ENCODE measurements at regions not wholly inside any gene's neighbourhood (a gene's known extent, or its start where the extent isn't known, plus 50 kb on each side); places are given as distances from the start of the nearest gene placed in this dataset.
A peak's percentile ranks its signal among the peaks of the same experiment; 100 is the strongest.

DNA sequence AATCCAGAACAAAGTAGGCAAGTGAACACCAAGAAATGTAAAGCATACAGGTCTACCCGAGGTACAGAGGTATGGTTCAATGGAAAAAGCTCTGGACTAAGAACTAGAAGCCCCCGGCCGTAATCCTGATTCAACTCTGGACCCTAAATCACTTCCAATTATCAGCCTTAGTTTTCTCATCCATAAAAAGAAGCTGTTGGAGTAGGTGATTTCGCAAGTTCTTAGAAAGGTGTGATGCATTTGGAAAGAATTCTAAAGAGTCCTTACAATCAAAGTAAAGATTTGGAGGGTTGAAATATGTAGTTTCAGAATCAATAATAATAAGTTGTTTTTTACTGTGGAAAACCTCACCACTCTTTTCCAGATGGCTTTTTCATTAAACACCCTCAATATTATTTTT is 622.1 kb upstream of the ID2 start:
- DNase-seq, result no peak

DNA sequence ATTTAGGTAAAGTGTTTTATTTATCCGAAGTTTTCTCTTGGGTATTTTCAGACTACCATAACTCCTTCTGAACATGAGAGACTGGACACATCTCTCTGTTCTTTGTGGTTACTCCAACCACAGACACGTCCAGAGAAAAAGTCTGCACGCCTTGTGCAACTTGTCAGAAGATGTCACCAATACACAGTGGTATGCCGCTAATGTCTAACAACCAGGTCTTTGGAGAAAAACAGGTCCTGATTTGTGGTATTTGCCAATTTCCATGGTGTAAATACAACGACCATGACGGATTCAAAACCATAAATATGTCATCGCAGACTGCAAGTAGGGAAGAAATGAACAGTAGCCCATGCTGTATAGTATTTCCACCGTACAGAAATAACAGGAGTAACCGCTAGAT is 620.6 kb upstream of the ID2 start:
- no peak for DNase-seq

DNA sequence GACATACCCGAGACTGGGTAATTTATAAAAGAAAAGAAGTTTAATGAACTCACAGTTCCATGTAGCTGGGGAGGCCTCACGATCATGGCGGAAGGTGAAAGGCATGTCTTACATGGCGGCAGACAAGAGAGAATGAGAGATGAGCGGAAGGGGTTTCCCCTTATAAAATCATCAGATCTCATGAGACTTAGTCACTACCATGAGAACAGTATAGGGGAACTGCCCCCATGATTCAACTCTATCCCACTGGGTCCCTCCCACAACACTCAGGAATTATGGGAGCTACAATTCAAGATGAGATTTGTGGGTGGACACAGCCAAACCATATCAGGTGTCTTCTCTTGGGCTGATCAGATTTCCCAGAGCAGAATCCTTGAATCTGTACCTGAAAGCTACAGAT is 617.3 kb upstream of the ID2 start:
- DNase-seq, result no peak

DNA sequence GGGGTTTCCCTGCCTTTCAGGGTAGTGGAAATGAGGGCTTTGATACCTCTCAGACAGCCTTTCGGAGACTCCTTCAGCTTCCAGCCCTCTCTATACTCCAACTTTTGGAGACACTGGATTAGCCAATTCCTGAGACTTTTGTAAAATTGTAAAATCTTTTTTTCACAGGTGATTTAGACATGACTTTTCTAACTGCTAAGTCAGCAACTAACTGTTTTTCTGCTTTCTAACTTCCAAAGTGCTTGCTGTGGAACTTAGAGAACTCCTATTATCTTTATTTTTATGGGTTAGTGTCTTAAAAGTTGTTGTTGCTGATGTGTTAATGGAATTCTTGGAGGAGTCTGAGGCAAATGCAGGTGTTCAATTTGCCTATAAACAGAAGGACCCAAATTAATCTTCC is 616.7 kb upstream of the ID2 start:
- no peak for DNase-seq

DNA sequence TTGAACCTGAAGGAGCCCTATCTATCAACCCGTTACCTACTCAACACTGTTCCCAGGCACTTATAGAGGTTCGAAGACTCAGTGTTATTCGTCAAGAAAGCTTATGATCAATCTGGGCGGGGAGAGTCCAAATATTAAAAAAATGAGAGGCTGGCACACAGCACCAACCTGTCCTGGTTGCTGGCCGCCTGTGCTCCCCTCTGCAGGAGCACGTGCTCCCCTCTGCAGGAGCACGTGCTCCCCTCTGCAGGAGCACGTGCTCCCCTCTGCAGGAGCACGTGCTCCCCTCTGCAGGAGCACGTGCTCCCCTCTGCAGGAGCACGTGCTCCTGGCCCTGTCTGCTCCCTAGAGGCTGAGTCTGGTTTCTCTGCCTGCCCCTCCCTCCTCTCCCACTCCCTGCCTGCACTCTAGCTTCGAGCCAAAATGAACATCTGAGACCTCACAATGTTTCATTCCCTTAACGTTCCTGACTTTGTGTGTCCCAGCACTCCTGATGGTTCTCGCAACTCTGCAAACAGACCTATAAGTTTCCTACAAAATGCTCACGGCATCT is 614.0 kb upstream of the ID2 start:
- DNase-seq, result no peak

DNA sequence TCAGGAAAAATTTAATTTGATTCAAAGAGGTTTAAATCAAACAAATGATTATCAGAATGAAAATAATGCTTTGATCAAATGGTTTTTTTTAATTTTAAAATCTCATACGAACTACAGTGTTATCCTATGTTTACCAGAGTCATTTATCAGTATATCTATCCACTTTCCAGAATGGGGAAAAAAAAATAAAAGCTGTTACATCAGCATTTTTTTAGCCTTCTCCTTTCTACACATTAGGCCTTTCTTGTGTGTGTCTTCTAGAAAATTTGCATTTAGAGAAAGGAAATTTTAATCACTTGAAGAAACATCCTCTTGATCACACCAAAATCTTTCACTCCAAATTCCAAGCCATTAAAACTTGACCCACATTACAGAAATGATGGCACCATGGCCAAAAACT is 608.9 kb upstream of the ID2 start:
- no peak for DNase-seq

DNA sequence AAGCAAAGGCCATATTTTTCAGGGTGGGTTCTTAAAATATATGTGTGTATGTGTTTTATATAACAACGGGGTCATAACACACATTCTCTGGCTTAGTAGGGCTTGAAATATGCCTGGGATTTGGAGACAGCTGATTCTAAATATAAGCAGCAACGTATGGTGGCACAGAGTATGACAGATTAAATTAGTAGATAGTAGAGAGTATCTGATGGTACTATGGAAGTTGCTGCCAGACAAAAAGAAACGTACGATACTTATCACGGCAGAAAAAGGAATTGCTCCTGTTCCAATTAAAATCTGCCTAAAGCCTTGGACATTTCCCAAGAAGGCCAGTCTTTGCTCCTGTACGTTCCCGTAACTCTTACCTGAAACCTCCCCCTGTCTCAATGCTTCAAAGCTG is 607.9 kb upstream of the ID2 start:
- DNase-seq, result no peak

DNA sequence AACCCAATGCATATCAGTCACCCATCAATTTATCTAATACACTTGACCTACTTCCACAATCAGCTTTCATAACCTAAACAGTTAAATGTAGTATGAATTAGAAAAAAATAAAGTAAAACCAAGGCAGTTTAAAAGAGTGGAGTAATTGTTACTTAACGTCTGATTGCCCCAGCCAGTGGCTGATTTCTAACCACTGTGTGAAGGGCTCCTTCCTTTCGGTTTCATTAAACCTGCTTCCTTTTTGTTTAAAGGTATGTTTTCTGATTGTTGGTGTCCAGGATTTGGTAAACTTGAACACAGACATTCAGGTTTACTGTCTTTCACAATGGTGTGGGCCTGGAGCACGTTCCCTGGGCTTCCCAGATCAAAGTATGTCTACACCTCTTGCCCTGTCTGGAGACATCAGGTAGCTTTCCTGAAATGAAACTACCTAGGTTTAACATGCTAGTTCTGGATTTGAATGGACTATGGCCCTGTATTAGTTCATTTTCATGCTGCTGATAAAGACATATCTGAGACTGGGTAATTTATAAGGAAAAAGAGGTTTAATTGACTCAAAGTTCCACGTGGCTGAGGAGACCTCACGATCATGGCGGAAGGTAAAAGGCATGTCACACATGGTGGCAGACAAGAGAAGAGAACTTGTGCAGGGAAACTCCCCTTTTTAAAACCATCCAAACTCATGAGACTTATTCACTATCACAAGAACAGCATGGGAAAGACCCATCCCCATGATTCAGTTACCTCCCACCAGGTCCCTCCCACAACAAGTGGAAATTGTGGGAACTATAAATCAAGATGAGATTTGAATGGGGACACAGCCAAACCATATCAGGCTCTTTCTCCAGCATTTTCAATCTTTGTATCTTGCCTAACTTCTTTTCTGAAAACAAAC is 605.2 kb upstream of the ID2 start:
- DNase-seq, result no peak

DNA sequence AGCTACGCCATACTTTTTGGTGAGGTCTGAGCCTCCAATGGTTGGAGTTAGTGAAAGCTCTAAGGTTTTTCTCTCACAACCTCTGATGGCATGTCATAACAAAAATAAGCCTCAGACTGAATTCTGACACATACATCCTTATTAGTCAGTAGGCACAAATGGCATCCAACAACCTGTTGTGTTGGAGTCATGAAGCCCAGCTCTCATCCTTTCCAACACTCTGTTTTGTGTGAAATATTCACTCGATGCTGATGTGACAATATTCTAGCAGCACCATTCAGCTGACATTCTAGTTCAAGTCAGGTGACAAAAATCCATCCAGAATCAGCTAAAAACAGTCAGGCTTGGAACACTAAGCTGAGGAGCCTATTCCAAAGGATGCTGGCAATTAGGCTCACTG is 603.2 kb upstream of the ID2 start:
- no peak for DNase-seq

DNA sequence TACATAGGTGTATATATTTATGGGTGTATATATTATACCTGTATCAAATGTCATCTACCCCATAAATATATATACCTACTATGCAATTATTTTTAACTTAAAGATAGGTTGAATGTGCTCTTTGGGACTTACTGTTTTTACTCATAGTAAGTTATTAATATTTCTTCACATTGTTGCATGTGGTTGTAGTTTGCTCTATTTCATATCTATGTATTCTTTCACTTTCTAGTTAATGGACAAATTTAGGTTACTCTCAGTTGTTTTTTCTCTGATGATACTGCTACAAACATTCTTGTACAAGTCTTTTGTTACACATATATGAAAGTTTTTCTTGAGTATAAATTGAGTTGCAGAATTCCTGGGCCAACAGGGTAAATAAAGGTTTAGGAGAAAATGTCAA is 601.8 kb upstream of the ID2 start:
- DNase-seq, result no peak

DNA sequence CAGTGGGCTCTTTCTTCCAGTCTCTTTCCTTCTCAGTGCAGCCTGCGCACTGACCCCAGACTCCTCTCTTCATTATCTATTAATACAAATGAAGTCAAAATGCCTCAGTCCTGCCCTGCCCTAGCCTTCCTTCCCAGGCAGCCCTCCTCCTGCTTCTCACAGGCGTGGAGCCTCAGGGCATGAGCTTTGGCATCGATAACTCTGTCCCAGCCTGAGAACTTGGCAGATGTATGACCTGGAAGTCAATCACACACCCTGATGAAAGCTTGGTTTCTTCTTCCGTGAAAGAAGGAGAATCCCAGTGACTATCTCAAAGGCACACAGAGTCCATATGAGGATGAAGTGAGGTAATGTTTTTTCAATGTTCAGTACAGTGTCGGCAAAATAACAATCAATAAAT is 600.7 kb upstream of the ID2 start:
- DNase-seq, result no peak

DNA sequence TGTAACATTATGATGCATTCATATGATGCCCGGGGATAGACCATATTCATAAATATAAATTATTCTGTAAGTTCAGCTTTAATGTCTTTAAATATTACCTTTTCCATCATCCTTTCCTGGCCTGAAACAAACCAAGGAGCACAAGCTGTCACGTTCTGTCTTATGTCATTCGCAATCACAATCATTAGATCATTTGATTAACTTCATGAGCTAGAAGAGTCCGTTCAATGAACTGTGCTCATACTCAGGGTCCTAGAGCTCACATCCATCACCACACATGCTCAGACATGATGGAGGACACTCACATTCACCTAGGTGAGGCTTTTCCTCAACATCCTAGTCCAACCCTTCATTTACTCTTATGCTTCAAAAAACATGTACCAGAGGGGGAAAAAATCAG is 599.0 kb upstream of the ID2 start:
- no peak for DNase-seq

DNA sequence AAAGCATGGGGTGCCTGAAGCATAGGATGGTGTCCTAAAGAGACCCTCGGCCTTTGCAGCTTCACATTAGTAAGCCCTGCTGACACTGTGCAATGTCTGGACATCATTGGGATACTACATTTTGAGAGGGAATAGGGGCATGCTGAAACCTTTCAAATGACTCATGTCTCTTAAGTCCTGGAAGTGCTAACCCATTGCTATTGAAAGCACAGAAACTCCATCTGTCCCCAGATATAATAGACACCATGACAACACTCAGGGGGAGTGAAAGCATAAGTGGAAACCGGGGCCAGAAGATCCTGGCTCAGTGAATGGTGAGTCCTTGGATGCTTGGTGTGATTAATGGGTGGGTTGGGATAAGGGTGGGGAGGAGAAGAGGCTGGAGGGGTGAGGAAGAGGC is 595.5 kb upstream of the ID2 start:
- DNase-seq, result peak in 1 of 14 donors; percentile 10

DNA sequence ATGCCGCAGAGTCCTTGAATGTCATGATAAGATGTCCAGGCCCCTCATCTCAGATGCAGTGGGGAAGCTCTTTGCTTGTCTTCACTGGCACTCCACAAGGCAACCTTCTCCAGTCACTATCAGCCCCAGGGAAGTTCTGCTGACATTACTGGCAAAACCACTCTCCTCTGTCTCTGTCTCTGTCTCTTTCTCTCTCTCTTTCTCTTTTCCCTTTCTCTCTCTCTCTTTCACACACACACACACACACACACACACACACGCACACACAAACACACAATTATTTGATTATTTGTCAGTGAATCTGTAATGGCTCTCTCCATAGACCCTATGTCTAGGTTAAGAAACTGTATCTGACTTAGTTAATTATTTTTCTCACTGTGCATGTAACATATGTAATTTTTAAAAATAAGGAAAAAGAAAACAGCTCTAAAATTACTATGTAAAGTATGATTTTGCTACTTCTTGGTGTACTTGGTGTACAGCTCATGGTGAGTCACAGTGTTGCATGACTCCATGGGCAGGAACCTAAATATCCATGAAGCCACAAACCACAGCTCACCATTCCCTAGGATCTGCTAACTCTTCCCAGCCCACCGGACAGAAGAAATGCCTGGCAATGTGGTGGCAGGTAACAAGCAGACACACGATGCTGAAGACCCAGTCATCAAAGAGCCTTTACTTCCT is 594.9 kb upstream of the ID2 start:
- no peak for DNase-seq

DNA sequence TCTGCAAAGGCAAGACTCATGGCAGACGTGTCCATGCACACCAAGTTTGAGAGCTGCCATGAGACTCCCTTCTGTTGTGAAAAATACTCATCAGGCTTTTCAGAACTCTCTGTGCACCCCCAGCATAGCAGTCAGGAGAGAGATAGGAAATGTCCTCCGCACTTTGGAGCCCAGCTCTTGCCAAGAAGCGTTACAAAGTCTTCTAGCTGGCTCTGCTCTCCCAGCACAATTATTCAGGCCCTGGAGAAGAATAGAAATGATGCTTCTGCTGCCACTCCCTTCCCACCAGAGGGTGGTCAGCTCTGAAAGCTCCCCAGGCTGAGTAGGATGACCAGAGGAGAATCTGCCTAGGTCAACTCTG is 594.4 kb upstream of the ID2 start:
- DNase-seq, result no peak

DNA sequence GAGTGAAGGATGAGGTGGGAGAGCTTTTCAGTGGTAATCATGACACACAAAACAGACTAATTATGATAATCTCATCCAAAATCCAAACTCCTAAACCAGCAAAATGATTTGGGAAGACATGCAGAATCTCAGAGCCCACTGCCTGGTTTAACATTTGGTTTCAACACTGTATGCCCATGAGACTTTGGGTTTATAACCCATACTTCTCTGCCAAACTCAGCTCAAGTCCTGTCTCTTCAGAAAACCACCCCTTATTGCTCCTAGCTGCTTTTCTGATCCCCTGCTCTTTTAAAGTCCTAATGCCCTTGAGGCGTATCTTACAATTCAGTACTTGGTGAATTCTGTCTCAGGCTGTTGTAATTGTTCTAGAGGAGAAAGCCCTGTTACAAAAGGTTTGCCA is 593.0 kb upstream of the ID2 start:
- no peak for DNase-seq

DNA sequence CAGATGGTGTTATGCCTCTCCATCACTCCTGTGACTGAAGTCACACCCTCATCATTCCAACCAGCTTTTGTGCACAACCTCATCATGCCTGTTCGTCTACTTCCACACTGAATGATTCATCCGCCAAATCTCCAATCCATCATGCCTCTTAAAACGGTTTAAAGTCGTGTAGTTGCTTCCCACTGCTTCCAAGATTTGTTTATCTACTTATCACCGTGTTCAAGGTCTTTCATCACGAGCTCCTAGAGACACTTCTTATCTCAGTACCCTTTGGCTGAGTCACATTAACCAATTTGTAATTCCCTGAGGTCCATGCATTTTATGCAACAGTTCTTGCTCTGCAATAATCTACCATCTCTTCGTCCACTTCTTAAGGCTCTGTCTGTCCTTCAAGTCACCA is 592.3 kb upstream of the ID2 start:
- DNase-seq, result no peak

DNA sequence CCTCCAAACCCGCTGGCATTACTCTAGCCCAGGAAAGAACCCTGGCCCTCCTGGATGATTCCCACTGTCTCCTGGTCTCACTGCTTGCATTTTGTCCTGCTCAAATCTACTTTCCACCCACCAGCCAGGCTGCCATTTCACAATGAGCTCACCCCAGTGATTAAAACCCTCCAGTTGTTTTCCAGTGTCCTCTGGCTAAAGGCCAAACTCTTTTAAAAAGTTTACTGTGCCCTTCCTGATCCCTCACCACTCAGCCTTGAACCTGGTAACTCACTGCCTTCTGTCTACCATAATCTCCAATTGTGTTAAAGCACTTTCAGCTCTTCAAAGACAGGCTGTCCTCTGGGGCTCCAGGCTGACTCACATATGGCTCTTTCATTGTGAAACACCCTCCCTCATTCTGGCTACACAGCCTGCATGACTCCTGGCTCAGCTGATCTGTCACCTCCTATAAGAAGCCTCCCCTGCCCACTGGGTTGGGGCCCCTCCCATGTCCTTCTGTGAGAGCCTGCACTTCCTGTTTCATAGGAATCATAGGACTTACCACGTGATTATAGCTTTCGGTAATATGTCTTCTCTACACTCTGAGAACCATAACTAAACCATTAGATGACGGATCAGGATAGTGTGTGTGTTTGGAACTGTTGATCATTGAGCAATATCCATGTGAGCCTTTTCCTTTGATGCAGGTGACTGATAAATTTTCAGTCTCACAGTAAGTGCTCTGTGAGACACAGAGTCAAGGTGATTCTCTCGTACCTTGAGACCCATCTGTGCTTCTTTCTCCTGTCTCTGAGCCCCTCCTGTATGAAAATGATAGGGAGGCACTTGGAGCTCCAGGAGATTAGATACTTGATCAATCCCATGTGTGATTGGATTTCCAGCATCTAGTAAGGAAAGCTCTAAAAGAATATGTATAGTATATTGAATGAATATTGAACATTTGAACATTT is 590.8 kb upstream of the ID2 start:
- DNase-seq, result no peak

DNA sequence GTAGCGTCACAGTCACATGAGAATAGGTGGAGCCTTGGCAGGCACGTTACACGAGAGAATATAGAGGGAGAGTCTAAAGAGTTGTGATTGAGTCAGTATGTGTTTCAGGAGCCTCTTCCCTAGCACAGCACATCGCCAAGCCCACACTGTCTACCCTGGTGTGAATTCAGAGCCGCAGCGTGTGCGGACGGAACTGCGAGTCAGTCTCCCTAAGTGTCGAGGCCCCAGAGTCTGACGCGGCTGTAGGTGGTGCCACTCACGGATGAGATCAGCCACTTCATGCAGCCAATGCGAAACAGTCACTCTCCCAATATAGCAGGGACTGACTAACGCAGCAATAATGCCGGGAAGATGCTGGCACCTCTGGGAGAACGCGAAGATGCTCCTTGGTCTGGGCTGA is 587.3 kb upstream of the ID2 start:
- DNase-seq, result no peak

DNA sequence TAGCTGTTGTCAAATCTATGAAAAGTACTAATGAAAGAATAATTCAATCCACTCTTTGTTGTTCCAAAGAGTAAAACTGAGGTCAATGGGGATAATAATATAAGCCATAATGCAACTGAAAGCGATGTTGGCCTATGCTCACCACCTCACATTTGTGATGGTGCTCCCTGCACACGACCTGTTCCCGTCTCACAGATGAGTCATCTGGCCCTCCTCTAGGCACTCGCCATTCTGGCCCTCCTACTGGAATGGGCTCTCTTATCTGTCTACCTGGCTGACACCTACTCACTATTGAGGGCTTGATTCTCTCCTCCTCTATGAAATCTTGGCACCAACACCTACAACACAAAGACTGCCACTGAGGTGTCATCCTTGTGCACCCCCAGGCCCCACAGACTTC is 585.9 kb upstream of the ID2 start:
- DNase-seq, result no peak

DNA sequence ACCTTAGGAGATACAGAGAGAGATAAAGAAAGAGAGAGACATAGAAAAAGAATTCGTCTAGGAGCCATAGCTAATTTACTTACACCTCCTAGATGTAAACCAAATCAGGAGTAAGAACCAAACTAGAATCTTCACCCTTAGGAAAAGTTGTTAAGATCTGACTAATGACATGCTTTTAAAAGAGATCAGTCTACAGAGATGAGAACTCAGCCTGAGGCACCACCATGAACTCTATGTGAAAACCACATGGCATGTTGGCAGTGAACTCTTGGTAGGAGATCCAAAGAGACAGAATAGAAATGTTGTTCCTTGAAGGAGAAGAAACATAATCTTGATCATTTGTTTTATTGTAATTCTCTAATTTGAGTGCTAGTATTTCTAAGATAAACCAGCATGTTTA is 585.4 kb upstream of the ID2 start:
- no peak for DNase-seq

DNA sequence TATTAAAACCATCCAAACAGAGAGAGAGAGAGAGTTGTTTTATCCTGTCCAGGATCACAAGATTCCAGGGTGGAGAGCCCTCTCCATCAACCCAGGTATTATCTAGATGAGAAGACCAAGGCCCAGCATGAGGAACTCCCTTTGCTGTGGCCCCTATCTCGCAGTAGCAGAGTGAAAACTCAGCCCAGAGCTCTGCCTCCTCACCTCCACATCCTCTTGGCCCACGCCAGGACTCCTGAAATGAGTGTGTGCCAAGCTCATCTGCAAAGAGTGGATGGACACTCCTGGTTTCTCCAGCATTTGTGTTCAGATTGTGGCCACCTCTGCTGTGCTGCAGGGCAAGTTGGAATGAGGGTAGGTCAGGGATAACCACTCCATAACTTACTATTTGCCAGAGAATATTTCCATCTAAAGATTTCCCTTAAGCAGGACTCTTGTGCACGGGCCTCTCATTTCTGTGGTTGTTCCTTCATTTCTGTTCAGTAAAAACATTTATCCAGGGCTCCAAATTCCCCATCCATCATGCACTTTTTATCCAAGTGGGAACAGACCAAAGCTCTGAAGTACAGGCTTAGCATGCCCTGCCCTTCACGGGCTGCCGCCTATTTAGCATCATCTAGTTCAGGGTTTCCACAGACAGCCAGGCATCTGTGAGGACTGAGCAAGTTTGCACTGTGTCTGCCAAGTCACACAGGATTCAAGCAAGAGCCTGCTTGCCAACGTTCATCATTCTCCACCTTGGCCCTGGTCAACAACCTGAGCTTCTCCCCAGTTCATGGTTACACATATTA is 583.2 kb upstream of the ID2 start:
- no peak for DNase-seq
